ENCODE measurements at regions not wholly inside any gene's neighbourhood (a gene's known extent, or its start where the extent isn't known, plus 50 kb on each side); places are given as distances from the start of the nearest gene placed in this dataset.

GRCh38 chr3:95615592-95616310, 1198.6 kb upstream of the EPHA6 start:
- H3K9me3 ChIP-seq (ENCODE audit: insufficient read depth, low read length), result no peaks in the 10 kb centered on the region
- H3K9ac ChIP-seq (ENCODE audit: low read length), result no peak overlapping the region
- no peak overlapping the region for H3K4me2 ChIP-seq (ENCODE audit: low read depth, low read length, poor library complexity, severe bottlenecking)
- TF ChIP-seq EZH2phosphoT487 (conservative IDR thresholded peaks at IDR 0.05; ENCODE audit: low read length) (no peak), CTCF (IDR thresholded peaks at IDR 0.05; ENCODE audit: insufficient read depth, low read length, poor library complexity, severe bottlenecking) (no peak)
- no peaks in the 10 kb centered on the region for H3K27me3 ChIP-seq (ENCODE audit: low read length)
- H4K20me1 ChIP-seq (ENCODE audit: low read depth, low read length), result no peaks in the 10 kb centered on the region
- H3K36me3 ChIP-seq (ENCODE audit: low read length), result no peaks in the 10 kb centered on the region
- H3F3A ChIP-seq (ENCODE audit: insufficient read depth), result no peaks in the 10 kb centered on the region
- no peak overlapping the region for H3K27ac ChIP-seq (ENCODE audit: low read depth, low read length)
- no peaks in the 10 kb centered on the region for H3K9me2 ChIP-seq (replicated peaks; ENCODE audit: insufficient read depth, low read length)
- H2AFZ ChIP-seq (ENCODE audit: low read depth, low read length, severe bottlenecking), result no peak overlapping the region
- no peak overlapping the region for H3K4me3 ChIP-seq (ENCODE audit: insufficient read depth, low read length, poor library complexity, severe bottlenecking)
- H3K79me2 ChIP-seq (ENCODE audit: insufficient read depth, low read length), result no peaks in the 10 kb centered on the region

- no peaks in the 10 kb centered on the region for H3K79me2 ChIP-seq (ENCODE audit: insufficient read depth, low read length)
- no peak overlapping the region for H3K9ac ChIP-seq (ENCODE audit: low read length)
- H3K4me3 ChIP-seq (ENCODE audit: insufficient read depth, low read length, poor library complexity, severe bottlenecking), result no peak overlapping the region
- no peaks in the 10 kb centered on the region for H3K9me2 ChIP-seq (replicated peaks; ENCODE audit: insufficient read depth, low read length)
- no peak overlapping the region for H2AFZ ChIP-seq (ENCODE audit: low read depth, low read length, severe bottlenecking)
- H3K27ac ChIP-seq (ENCODE audit: low read depth, low read length), result no peak overlapping the region
- no peak for TF ChIP-seq CTCF (IDR thresholded peaks at IDR 0.05; ENCODE audit: insufficient read depth, low read length, poor library complexity, severe bottlenecking)
- no peak for TF ChIP-seq EZH2phosphoT487 (conservative IDR thresholded peaks at IDR 0.05; ENCODE audit: low read length)
- H3K9me3 ChIP-seq (ENCODE audit: insufficient read depth, low read length), result peaks cover 5% of the 10 kb centered on the region; the same call in 1 of the 2 replicates
- no peak overlapping the region for H3K4me2 ChIP-seq (ENCODE audit: low read depth, low read length, poor library complexity, severe bottlenecking)
- no peaks in the 10 kb centered on the region for H4K20me1 ChIP-seq (ENCODE audit: low read depth, low read length)
- H3K36me3 ChIP-seq (ENCODE audit: low read length), result no peaks in the 10 kb centered on the region
- no peaks in the 10 kb centered on the region for H3F3A ChIP-seq (ENCODE audit: insufficient read depth)
- H3K27me3 ChIP-seq (ENCODE audit: low read length), result no peaks in the 10 kb centered on the region
Measured at GRCh38 chr3:95626107-95626506, 1188.3 kb upstream of the EPHA6 start.

GRCh38 chr3:95627293-95627692, 1187.1 kb upstream of the EPHA6 start:
- Histone ChIP-seq H3K4me2 (ENCODE audit: low read depth, low read length, poor library complexity, severe bottlenecking) (no peak overlapping the region), H3K9me2 (replicated peaks; ENCODE audit: insufficient read depth, low read length) (no peaks in the 10 kb centered on the region), H3K36me3 (ENCODE audit: low read length) (no peaks in the 10 kb centered on the region), H3K79me2 (ENCODE audit: insufficient read depth, low read length) (no peaks in the 10 kb centered on the region), H2AFZ (ENCODE audit: low read depth, low read length, severe bottlenecking) (peak overlapping the region; percentile 60), H3K4me3 (ENCODE audit: insufficient read depth, low read length, poor library complexity, severe bottlenecking) (no peak overlapping the region), H3K27me3 (ENCODE audit: low read length) (no peaks in the 10 kb centered on the region), H3K9me3 (ENCODE audit: insufficient read depth, low read length) (peaks cover 5% of the 10 kb centered on the region; the same call in 1 of the 2 replicates), H4K20me1 (ENCODE audit: low read depth, low read length) (no peaks in the 10 kb centered on the region), H3K27ac (ENCODE audit: low read depth, low read length) (no peak overlapping the region), H3F3A (ENCODE audit: insufficient read depth) (no peaks in the 10 kb centered on the region), H3K9ac (ENCODE audit: low read length) (no peak overlapping the region)
- TF ChIP-seq CTCF (IDR thresholded peaks at IDR 0.05; ENCODE audit: insufficient read depth, low read length, poor library complexity, severe bottlenecking) (no peak), EZH2phosphoT487 (conservative IDR thresholded peaks at IDR 0.05; ENCODE audit: low read length) (no peak)
